Activated naive CD4-positive, alpha-beta T cell treated with anti-CD3 and anti-CD28 coated beads, Interleukin-2, amount 10 ng/mL, durations not matched to agents 7 days and 5 days (primary cell): ENCODE measurements at regions not wholly inside any gene's neighbourhood (a gene's known extent, or its start where the extent isn't known, plus 50 kb on each side); places are given as distances from the start of the nearest gene placed in this dataset.

Experiments used
- CTCF ChIA-PET: fragments of 350-600 bp; sonication (Branson Sonifier 250); formaldehyde crosslinking; loops from one replicate; lab custom pipeline; 2021; ENCODE audit warnings: antibody characterized with exemption; lab: Charles Lee
- DNase-seq: peaks from one replicate; pipeline ENCODE4 v3.0.0-alpha.2; 2020
- H3K27ac Mint-ChIP-seq: one replicate; pipeline ENCODE4 v1.8.0; 2021; ENCODE audit warnings: mild to moderate bottlenecking, moderate library complexity, mixed read lengths
- H3K27me3 Mint-ChIP-seq: one replicate; pipeline ENCODE4 v1.8.0; 2021; ENCODE audit warnings: mild to moderate bottlenecking, mixed read lengths
- H3K36me3 Mint-ChIP-seq: one replicate; pipeline ENCODE4 v1.8.0; 2021; ENCODE audit warnings: mixed read lengths
- H3K4me1 Mint-ChIP-seq: one replicate; pipeline ENCODE4 v1.8.0; 2021; ENCODE audit warnings: mixed read lengths
- H3K4me3 Mint-ChIP-seq: one replicate; pipeline ENCODE4 v1.8.0; 2021; ENCODE audit warnings: mild to moderate bottlenecking, moderate library complexity, mixed read lengths
- H3K9me3 Mint-ChIP-seq: one replicate; pipeline ENCODE4 v1.8.0; 2021; ENCODE audit warnings: mixed read lengths

DNA sequence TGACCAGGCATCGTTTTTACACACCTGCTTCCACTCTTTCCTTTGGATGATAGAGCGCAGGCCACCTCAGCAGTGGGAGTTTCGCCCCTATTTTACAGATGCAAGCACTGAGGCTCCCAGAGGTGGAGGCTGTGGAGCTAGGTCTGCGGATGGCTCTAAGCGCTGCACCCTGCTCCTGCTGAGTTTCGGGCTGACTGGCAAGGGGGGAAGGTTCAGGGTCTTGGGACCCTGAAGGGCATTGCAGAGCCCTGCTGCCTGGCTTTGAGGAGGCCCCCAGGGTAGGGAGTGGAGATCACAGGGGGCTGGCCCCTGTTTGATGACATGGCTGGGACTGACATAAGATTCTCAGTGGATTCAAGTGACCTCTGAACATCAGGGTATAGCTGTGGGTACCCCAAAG is 62.8 kb upstream of the NKX1-1 start:
- Mint-ChIP-seq H3K4me3 (no peak overlapping the region), H3K4me1 (no peaks in the 10 kb centered on the region), H3K9me3 (peaks cover 12% of the 10 kb centered on the region), H3K36me3 (no peaks in the 10 kb centered on the region), H3K27ac (no peak overlapping the region), H3K27me3 (peaks cover 19% of the 10 kb centered on the region)
- no peak for DNase-seq
- CTCF ChIA-PET, result no interaction called here

DNA sequence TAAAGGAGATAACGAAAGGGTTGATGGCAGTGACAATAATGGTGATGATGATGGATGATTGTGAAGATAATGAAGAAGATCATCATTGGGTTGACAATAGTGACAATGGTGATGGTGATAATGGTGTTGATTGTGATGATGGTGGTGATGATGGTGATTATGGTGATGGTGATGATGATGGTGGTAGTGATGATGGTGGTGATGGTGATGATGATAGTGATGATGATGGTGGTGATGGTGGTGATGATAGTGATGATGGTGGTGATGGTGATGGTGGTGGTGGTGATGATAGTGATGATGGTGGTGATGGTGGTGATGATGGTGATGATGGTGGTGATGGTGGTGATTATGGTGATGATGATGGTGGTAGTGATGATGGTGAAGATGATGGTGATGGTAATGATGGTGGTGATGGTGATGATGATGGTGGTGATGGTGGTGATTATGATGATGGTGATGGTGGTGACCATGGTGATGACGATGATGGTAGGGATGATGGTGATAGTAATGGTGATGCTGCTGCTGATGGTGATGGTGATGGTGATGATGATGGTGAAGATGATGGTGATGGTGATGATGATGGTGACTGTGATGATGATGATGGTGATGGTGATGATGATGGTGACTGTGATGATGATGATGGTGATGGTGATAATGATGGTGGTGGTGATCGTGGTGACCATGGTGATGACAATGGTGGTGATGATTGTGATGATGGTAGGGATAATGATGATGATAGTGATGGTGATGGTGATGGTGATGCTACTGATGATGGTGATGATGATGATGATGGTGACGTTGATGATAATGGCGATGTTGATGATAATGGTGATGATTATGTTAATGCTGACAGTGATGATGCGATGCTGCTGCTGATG is 61.6 kb upstream of the NKX1-1 start:
- DNase-seq, result no peak
- Mint-ChIP-seq H3K36me3 (no peaks in the 10 kb centered on the region), H3K4me3 (no peak overlapping the region), H3K27ac (no peak overlapping the region), H3K9me3 (peaks cover 12% of the 10 kb centered on the region), H3K4me1 (no peaks in the 10 kb centered on the region), H3K27me3 (peaks cover 18% of the 10 kb centered on the region)
- CTCF ChIA-PET, result no interaction called here

DNA sequence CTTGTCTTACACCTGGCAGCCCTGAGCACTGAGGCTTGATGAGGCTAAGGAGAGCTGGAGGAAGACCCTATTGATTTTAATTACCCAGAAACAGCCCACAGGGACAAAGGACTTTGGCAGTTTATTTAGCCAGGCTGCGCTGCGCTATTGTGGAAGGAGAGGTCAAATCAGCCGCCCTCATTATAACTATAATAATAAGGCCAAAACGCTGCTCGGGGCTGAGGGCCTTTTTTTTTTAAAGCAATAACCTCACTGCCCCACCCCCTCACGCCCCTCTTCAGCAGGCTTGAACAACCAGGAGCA is 60.6 kb upstream of the NKX1-1 start:
- CTCF ChIA-PET, result no interaction called here
- H3K27ac Mint-ChIP-seq, result no peak overlapping the region
- no peaks in the 10 kb centered on the region for H3K4me1 Mint-ChIP-seq
- peaks cover 12% of the 10 kb centered on the region for H3K9me3 Mint-ChIP-seq
- DNase-seq, result no peak
- no peaks in the 10 kb centered on the region for H3K36me3 Mint-ChIP-seq
- peaks cover 16% of the 10 kb centered on the region for H3K27me3 Mint-ChIP-seq
- no peak overlapping the region for H3K4me3 Mint-ChIP-seq

DNA sequence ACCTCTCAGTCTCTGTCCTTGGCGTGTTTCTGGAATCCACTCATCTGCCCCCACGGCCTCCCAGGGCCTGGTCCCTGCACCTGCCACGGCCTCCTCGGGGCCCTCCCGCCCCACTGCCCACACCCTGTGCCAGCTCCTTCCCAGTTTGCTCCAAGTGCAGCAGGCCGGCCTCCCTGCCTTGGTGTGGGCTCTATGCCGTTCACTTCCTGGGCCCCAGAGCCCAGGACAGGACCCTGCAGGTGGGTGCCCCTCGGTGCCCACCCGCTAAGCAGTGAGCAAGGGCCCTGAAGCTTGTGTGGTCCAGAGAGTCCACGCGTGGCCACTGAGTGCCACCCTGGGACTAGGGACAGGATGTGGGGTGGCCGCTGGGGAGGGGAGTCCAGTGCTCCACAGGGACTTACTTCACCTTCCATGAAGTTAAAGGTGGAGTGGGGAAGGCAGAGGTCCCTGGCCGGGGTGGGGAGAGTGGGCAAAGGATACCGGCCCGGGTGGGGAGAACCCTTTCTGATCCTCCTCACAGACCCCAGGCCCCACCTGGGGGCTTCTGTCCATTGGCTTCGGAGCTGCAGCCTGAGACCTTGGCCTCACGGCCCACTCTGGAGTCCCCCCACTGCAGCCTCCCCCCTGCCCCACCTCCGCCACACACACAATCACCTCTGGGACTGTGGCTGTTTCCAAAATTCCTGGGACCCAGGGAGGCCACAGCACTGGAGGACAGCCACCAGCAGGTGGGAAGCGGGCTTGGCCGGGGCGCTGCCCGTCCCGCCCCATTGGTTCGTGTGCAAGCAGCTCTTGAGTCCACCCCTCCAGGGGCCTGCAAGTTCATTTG is 60.0 kb upstream of the NKX1-1 start:
- Mint-ChIP-seq H3K36me3 (no peaks in the 10 kb centered on the region), H3K27ac (no peak overlapping the region), H3K9me3 (peaks cover 12% of the 10 kb centered on the region), H3K4me3 (no peak overlapping the region), H3K27me3 (peaks cover 13% of the 10 kb centered on the region), H3K4me1 (no peaks in the 10 kb centered on the region)
- no peak for DNase-seq
- CTCF ChIA-PET, result no interaction called here

DNA sequence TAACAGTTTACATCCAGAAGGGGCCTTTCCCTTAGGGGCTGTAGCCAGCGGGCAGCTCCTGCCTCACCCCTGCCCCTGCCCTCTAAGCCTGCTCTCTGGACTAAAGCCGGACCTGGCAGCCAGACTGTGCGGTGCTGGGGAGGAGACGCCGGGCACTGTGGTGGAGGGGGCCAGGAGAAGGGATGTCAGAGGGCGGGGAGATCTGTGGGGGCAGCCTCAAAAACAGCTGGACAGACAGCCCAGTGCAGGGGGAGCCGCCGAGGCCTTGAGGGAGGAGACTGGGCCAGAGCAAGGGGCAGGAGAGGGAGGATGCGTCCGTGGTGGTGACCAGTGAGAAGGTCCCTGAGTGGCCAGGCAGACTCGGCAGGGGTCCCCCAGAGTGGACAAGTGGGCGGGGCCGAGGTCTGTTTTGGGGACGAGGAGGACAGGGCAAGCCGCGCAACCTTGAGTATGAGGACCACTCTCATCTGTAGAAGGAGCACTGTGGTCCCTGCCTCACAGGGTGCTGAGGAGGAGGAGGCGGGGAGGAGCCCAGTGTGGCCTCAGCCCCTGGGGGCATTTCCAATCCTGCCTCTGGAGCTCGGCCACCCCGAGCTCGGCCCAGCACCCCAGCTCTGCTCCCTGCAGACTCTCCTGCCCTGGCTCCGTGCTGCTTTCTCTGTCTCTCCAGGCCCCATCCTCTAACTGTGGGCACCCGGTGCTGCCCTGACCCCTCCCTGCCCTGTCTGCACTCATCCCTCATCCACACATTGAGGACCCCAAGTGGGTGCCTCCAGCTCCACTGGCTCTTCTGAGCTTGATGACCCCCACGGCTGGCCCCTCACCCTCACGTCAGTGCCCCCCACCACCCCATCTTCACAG is 59.2 kb upstream of the NKX1-1 start:
- CTCF ChIA-PET, result no interaction called here
- H3K4me1 Mint-ChIP-seq, result no peaks in the 10 kb centered on the region
- no peaks in the 10 kb centered on the region for H3K36me3 Mint-ChIP-seq
- no peak overlapping the region for H3K27ac Mint-ChIP-seq
- no peak for DNase-seq
- peaks cover 9% of the 10 kb centered on the region for H3K27me3 Mint-ChIP-seq
- no peak overlapping the region for H3K4me3 Mint-ChIP-seq
- peaks cover 12% of the 10 kb centered on the region for H3K9me3 Mint-ChIP-seq

DNA sequence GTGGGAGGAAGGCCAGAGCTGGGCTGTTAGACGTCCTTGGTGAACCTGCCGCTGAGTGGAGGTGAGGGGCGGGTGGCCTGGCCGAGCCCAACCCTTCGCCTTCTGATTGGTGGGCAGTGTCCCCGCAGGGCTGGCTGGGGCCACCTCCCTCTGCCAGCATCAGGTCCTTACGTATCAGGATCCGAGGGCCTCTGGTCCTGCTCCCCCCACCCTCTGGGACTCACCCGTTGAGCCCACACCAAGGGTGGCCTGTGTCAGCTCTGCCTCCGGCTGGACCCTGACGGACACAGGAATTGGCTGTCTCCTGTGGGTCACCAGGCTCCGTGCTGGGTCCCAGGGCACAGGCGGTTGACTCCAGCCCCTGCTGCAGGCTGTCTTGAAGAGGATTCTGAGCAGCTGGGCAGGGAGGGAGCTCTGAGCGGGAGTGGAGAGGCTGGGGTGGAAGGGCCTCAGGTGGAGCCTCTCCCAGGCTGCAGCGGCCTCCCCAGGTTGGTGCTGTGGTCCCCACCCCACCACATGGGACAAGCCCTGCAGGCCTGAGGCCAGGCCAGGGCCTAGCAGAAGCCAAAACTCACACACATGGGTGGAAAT is 58.4 kb upstream of the NKX1-1 start:
- Mint-ChIP-seq H3K36me3 (no peaks in the 10 kb centered on the region), H3K27ac (no peak overlapping the region), H3K4me1 (no peaks in the 10 kb centered on the region), H3K9me3 (peaks cover 12% of the 10 kb centered on the region), H3K27me3 (peaks cover 16% of the 10 kb centered on the region), H3K4me3 (no peak overlapping the region)
- CTCF ChIA-PET, result no interaction called here
- no peak for DNase-seq

DNA sequence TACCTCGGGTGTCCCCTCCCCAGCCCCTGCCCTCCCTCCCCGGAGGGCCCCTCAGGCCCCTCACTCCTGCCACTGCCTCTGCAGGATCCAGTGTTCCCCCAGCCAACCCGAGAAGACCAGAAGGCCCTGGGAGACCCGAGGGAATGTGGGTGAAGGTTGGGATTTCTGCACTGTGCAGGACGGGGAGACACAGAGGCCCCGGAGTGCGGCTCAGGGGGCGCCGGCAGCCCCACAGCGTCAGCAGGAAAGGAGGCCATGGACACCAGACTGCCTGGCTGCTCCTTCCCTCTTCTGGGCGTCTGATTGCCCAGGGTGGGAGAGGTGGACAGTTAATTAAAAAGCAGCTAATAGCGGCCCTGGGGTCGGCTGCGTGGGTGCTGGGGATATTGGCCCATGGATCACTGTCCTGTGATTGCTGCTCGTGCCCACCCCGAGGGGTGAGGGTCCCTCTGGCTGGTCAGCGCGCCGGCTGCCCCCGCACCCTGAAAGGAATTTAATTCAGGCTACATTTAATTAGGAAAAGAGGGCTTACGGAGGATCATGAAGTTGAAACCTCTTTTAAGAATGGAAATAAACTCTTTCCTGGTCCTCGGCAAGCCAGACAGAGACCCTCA is 57.8 kb upstream of the NKX1-1 start:
- peaks cover 12% of the 10 kb centered on the region for H3K9me3 Mint-ChIP-seq
- DNase-seq, result no peak
- no peaks in the 10 kb centered on the region for H3K4me1 Mint-ChIP-seq
- no peaks in the 10 kb centered on the region for H3K36me3 Mint-ChIP-seq
- peaks cover 19% of the 10 kb centered on the region for H3K27me3 Mint-ChIP-seq
- H3K4me3 Mint-ChIP-seq, result no peak overlapping the region
- H3K27ac Mint-ChIP-seq, result no peak overlapping the region
- CTCF ChIA-PET, result no interaction called here

DNA sequence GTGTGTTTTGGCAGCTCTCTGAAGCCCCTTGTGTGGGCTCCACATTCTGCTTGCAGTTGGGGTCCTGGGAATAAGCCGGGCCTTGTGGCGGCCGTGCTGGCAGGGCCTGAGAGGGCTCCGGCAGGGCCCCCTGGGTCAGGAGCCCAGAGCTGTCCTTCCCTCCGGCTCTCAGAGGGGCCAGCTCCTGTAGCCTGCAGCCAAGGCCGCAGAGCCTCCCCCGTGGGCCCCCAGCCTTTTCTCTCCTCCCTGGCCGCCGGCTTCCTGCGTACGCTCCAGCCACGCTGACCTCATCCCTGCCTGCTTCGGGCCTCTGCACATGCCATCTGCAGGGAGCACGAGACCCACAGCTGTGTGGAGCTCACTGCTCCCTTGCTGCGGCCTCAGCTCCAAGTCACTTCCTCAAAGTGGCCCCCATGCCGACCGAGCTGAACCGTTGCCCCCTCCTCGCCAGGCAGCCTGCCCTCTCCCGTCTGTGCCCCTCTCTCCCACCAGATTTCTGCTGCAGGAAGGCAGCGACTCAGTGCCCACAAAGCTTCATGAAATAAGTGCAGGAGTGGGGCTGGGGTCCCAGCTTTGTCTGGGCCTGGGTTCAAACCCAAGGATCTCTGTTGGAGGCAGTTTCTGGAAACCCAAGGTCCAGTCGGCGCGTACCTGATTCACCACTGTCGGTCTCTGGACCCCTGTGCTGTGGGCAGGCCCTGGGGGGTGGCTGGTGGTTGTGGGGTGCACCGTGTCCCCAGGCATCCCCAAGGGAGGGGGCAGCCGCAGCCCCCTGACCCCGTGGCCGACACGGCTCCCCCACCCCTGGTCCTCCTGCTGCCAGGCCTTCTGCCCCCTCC is 57.1 kb upstream of the NKX1-1 start:
- H3K4me3 Mint-ChIP-seq, result no peak overlapping the region
- H3K27ac Mint-ChIP-seq, result no peak overlapping the region
- peaks cover 25% of the 10 kb centered on the region for H3K27me3 Mint-ChIP-seq
- DNase-seq, result no peak
- no peaks in the 10 kb centered on the region for H3K4me1 Mint-ChIP-seq
- peaks cover 10% of the 10 kb centered on the region for H3K9me3 Mint-ChIP-seq
- CTCF ChIA-PET, result no interaction called here
- H3K36me3 Mint-ChIP-seq, result no peaks in the 10 kb centered on the region

DNA sequence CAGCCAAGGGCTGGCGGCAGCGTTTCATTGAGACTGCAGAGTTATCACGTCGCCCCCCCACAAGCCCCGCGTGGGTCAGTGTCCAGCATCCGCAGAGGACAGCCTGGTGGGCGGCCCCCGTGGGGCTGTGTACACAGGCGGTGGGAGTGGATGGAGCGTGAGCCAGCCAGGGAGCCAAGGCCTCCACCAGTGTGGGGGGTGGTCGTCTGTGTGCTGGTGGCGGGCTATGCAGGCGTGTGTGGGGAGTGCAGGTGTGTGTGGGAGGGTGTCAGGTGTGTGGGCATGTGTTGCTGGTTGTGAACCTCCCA is 56.5 kb upstream of the NKX1-1 start:
- H3K4me3 Mint-ChIP-seq, result no peak overlapping the region
- H3K27ac Mint-ChIP-seq, result no peak overlapping the region
- no peaks in the 10 kb centered on the region for H3K4me1 Mint-ChIP-seq
- peaks cover 29% of the 10 kb centered on the region for H3K27me3 Mint-ChIP-seq
- CTCF ChIA-PET, result no interaction called here
- DNase-seq, result no peak
- H3K36me3 Mint-ChIP-seq, result no peaks in the 10 kb centered on the region
- H3K9me3 Mint-ChIP-seq, result peaks cover 5% of the 10 kb centered on the region

DNA sequence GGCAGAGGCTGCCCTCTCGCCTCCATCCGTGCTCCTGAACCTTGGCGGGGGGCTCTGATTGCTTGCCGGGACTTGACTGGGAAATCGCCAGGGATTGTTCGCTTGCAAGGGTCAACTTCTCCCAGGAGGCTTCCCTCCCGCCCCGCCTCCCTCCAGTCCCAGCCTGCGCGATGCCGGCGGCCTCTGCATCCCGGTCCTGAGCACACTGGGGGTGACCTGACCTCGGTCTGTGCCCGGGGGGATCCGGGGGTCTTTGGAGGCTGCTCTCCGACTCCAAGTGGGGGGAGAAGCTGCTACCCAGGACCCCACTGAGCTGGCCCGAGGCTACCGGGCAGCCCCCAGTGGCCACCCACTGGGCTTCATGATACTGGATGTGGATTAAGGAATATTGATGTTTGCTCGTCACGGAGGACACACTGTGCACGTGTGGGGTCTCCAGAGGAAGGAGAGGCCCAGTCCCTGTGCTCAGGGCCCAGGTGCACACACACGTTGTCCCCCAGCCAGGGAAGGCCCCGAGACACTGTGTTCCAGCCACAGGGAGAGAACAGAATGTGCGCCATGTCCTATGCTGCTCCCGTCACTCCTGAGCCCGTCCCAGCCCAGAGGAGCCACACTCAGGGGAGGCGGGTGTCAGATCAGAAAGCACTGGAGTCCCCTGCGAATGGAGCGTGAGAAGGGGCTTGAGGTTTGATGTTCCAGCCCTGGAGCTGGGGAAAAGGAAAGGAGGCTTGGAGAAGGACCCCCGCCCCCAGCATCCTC is 55.9 kb upstream of the NKX1-1 start:
- H3K27ac Mint-ChIP-seq, result peak overlapping the region; percentile 52
- no peaks in the 10 kb centered on the region for H3K9me3 Mint-ChIP-seq
- H3K27me3 Mint-ChIP-seq, result peaks cover 29% of the 10 kb centered on the region
- H3K4me1 Mint-ChIP-seq, result no peaks in the 10 kb centered on the region
- no peak overlapping the region for H3K4me3 Mint-ChIP-seq
- CTCF ChIA-PET, result no interaction called here
- no peak for DNase-seq
- no peaks in the 10 kb centered on the region for H3K36me3 Mint-ChIP-seq

DNA sequence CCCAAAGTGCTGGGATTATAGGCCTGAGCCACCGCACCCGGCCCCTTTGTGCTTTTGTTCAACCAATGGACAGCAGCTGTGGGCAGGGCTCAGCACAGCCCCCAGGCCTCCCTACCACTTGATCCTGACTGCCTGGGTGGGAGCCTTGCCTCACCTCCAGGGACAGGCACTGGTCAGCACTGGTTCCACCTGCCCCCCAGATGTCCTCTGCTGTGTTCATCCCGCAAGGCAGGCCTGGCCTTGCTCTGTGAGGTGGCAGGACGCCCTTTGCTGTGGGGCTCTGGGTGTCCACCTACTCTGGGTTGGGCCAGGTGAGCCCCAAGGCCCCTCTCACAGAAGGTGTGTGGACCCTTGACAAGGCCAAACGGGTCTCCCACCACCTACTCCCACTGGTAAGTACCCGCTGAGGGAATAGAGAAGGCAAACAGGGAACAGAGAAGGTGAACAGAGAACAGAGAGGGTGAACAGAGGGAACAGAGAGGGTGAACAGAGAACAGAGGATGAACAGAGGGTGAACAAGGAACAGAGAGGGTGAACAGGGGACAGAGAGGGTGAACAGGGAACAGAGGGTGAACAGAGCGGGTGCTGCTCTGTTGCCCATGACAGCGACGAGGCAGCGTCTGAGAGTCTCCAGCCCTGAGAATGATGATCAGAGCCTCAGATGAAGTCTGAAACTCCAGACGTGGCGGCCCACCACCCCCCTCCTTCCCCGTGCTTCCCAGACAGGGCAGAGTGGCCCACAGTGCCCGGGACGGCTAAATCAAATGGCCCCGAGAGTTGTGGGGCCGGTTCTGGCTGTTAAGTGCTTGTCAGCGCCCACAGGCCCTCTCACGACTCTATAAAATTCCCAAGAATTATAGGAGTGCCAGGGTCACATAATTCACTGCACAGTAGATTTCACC is 55.0 kb upstream of the NKX1-1 start:
- no peak overlapping the region for H3K27ac Mint-ChIP-seq
- no peaks in the 10 kb centered on the region for H3K36me3 Mint-ChIP-seq
- peaks cover 4% of the 10 kb centered on the region for H3K9me3 Mint-ChIP-seq
- CTCF ChIA-PET, result no interaction called here
- no peak overlapping the region for H3K4me3 Mint-ChIP-seq
- peaks cover 33% of the 10 kb centered on the region for H3K27me3 Mint-ChIP-seq
- no peaks in the 10 kb centered on the region for H3K4me1 Mint-ChIP-seq
- no peak for DNase-seq
